Motor neuron (in vitro differentiated cells): ENCODE measurements at regions not wholly inside any gene's neighbourhood (a gene's known extent, or its start where the extent isn't known, plus 50 kb on each side); places are given as distances from the start of the nearest gene placed in this dataset.
"Not testable (repeated sequence)": the region's sequence is repeated elsewhere in the genome, so short reads cannot be mapped to it uniquely, and the experiment has no call there.

Experiments used
- ATAC-seq, 8 experiments: fragments of 200-7000 bp; cut with Tn5 transposase; replicated peaks in 6 of 8; 2 replicates each; pipeline ENCODE4 v1.8.0; 2021; ENCODE audit warnings: mild to moderate bottlenecking in 8 of 8, moderate library complexity in 8 of 8
- H3K27ac ChIP-seq, 2 donors: fragments of 250-450 bp; sonication (Bioruptor Pico); 2 replicates each; pipeline ENCODE4 v1.9.0; 2021; ENCODE audit warnings: antibody characterized with exemption in 2 of 2, mild to moderate bottlenecking in 2 of 2, moderate library complexity in 1 of 2
- H3K4me1 ChIP-seq, 2 donors: fragments of 250-450 bp; sonication (Bioruptor Pico); replicated peaks in 1 of 2; 2 replicates each; pipeline ENCODE4 v1.6.1; 2021; ENCODE audit warnings: antibody characterized with exemption in 2 of 2, mild to moderate bottlenecking in 2 of 2, moderate library complexity in 1 of 2
- H3K4me3 ChIP-seq, 5 donors: fragments of 250-450 bp; sonication (Bioruptor Pico); 2 replicates each; pipeline ENCODE4 v1.9.0; 2021; ENCODE audit warnings: antibody characterized with exemption in 5 of 5, mild to moderate bottlenecking in 5 of 5, moderate library complexity in 4 of 5
- WGBS, 10 experiments: fragments of 450-650 bp; shearing (Covaris generic); methylation state at CpG; one replicate each; pipeline ENCODE4 v1.0.0; 2022; 5-methylcytosine and 5-hydroxymethylcytosine counted together
- in situ Hi-C, 9 experiments: fragments of 400-800 bp; cut with MboI; loops; one replicate each; pipeline ENCODE4 v1.15.0; 2021; ENCODE audit warnings: low sequenced_read_pairs in 9 of 9, low pct_unique_long_range_greater_than_20kb in 2 of 9; ENCODE audit not compliant: unreplicated experiment in 9 of 9

GRCh38 chr7:9507290-9507689 is 1073.9 kb downstream of the NXPH1 start:
- in situ Hi-C loops = no loop called here
- peak in 5 of 8 experiments; percentile 67 to 98 (median 71) for ATAC-seq
- 0 to 60% (median 17%) methylated on average over 1 to 3 of the region's 3 CpGs; no CpG with 5 or more reads in 1 of the 10 experiments for WGBS, 10 experiments

DNA sequence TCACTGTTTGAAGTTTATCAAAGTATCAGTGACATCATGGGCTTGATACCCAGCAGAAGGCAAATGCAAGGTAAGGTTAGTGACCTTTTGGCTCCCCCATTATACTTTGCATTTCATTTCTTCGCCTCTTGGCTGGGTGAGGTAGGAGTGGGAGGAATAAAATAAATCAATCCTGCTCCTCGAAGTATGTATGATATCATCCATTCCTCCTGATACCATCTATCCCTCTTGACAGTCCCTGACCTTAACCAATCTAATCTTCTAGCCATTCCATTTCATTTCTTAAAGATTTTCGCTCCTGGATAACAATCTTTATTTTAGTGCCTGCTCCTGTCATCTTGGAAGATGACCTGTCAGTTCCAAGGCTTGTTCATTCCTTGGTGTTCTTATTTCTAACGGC is 1083.3 kb downstream of the NXPH1 start:
- WGBS, 10 experiments = 0 to 71% (median 40%) methylated on average over 2 to 4 of the region's 4 CpGs
- no peak overlapping the region for H3K4me3 ChIP-seq
- ATAC-seq = peak in 5 of 8 experiments; percentile 21 to 70 (median 40)
- in situ Hi-C loops = no loop called here
- H3K4me1 ChIP-seq = peaks cover 5 to 6% of the 10 kb centered on the region in 2 donors
- no peak overlapping the region for H3K27ac ChIP-seq

More at GRCh38 chr7:9507290-9507689, 1073.9 kb downstream of the NXPH1 start:
- H3K4me3 ChIP-seq = no peak overlapping the region
- peaks cover 0 to 5% of the 10 kb centered on the region in 2 donors for H3K4me1 ChIP-seq
- no peak overlapping the region for H3K27ac ChIP-seq

DNA sequence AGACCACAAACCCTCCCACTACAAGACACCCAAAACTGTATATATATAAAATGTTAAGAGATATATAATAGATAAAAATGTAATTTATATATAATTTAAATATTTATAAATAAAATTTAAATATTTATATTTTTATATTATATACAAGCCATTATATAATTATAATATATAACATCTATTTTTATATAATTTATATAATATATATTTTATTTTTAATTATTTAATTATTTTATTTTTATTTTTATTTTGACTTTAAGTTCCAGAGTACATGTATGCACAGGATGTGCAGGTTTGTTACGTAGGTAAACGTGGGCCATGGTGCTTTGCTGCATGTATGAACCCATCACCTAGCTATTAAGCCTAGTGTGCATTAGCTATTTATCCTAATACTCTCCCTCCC is 1090.2 kb downstream of the NXPH1 start:
- no peak for ATAC-seq
- Histone ChIP-seq H3K27ac (no peak overlapping the region), H3K4me3 (no peak overlapping the region), H3K4me1 (no peaks in the 10 kb centered on the region)
- 2 to 94% (median 68%) methylated on average over 1 to 2 of the region's 2 CpGs; no CpG with 5 or more reads in 5 of the 10 experiments for WGBS, 10 experiments
- in situ Hi-C loops = no loop called here

DNA sequence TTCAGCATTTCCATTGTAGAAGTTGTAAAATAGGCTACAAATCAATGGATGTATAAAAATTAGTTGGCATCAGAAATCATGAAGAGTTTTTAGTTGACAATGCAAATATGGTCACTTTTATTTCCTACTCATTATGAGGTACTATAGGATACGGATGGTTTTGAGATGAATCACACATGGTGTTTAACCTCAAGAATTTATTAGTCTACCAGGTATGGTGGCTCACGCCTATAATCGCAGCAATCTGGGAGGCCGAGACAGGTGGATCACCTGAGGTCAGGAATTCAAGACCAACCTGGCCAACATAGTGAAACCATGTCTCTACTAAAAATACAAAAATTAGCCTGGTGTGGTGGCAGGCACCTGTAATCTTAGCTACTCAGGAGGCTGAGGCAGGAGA is 1119.0 kb downstream of the NXPH1 start:
- in situ Hi-C loops, H3K4me3 ChIP-seq, H3K4me1 ChIP-seq, H3K27ac ChIP-seq, ATAC-seq: not testable (repeated sequence)
- WGBS, 10 experiments = 0 to 100% (median 67%) methylated on average over 1 to 4 of the region's 4 CpGs; no CpG with 5 or more reads in 2 of the 10 experiments

DNA sequence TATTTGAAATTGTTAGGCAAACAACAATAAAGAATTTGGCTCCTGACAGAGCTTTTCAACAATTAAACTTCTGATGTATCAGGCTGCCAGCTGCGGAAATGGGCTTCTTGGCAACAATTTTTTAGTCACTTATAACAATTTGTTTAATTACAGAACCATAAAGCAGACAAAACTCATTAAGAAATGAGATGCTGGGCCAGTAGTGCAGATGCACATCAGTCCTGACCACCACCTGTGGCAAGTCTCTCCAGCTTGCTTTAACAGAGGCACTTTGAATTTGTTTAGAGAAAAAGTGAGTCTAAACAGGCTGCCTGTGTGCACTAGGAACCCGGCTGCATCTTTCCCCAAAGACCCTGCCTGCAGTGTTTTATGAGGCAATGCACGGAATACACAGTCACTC is 1124.4 kb downstream of the NXPH1 start:
- in situ Hi-C loops = no loop called here
- WGBS, 10 experiments = 0 to 83% (median 38%) methylated on average over 1 to 3 of the region's 3 CpGs
- no peaks in the 10 kb centered on the region for H3K4me1 ChIP-seq
- ATAC-seq = no peak
- H3K27ac ChIP-seq = no peak overlapping the region
- no peak overlapping the region for H3K4me3 ChIP-seq

GRCh38 chr7:9575716-9576115 is 1142.3 kb downstream of the NXPH1 start:
- Histone ChIP-seq H3K27ac (no peak overlapping the region), H3K4me3 (no peak overlapping the region), H3K4me1 (peaks cover 5 to 7% of the 10 kb centered on the region in 2 donors)
- WGBS, 10 experiments = 0 to 100% (median 86%) methylated on average over 1 of the region's 1 CpG; no CpG with 5 or more reads in 1 of the 10 experiments
- no peak for ATAC-seq
- in situ Hi-C loops = no loop called here

- 0 to 67% (median 36%) methylated on average over 1 to 2 of the region's 2 CpGs; no CpG with 5 or more reads in 1 of the 10 experiments for WGBS, 10 experiments
- in situ Hi-C loops = no loop called here
- Histone ChIP-seq H3K27ac (no peak overlapping the region), H3K4me1 (peaks cover 5 to 10% of the 10 kb centered on the region in 2 donors), H3K4me3 (no peak overlapping the region)
- ATAC-seq = peak in 3 of 8 experiments; percentile 26 to 66 (median 40)
These were observed 1149.4 kb downstream of the NXPH1 start for GRCh38 chr7:9582824-9583223.

DNA sequence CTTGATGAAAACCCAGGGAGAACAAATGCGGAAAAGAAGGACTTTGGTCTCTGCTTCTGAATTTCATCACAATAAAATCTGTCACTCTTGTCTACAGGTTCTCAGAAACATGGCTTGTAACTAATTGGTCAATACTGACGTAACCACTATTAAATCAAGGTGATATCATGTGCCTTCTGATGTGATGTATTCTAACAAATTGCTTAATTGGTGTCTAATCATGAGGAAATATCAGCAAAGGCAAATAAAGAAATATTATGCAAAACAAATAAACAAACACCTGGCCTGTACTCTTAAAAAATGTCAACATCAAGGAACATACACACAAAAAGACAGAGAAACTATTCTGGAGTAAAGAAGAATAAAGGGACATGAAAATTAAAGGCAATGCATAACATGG is 1165.0 kb downstream of the NXPH1 start:
- Histone ChIP-seq H3K4me3 (no peak overlapping the region), H3K4me1 (no peaks in the 10 kb centered on the region), H3K27ac (no peak overlapping the region)
- in situ Hi-C loops = no loop called here
- no peak for ATAC-seq
- 0 to 100% (median 83%) methylated on average over 1 to 2 of the region's 2 CpGs; no CpG with 5 or more reads in 3 of the 10 experiments for WGBS, 10 experiments

- ATAC-seq = no peak
- Histone ChIP-seq H3K4me1 (no peaks in the 10 kb centered on the region), H3K4me3 (no peak overlapping the region), H3K27ac (no peak overlapping the region)
- in situ Hi-C loops = no loop called here
- WGBS, 10 experiments = 20 to 95% (median 62%) methylated on average over 1 to 2 of the region's 2 CpGs; no CpG with 5 or more reads in 2 of the 10 experiments
These were observed 1167.6 kb downstream of the NXPH1 start for GRCh38 chr7:9600974-9601373.

GRCh38 chr7:9603291-9603690 is 1169.9 kb downstream of the NXPH1 start:
- H3K4me1 ChIP-seq = no peaks in the 10 kb centered on the region
- no peak overlapping the region for H3K27ac ChIP-seq
- in situ Hi-C loops = no loop called here
- H3K4me3 ChIP-seq = no peak overlapping the region
- ATAC-seq = no peak

DNA sequence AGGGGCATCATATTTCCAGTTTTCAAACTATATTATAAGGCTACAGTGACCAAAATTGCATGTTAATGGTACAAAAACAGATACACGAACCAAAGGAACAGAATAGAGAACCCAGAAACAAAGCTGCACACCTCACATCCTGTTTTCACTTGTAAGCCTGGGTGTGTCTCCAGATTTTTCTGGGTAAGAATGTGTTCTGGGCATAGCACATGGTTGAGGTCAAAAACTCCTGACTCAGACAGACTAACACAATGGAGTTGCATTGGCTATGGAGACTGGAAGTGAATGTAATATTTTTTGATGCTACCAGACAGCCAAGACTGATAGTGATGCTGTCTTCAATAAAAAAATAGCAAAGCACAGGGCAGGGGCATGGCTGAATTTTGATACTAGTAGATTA is 1175.2 kb downstream of the NXPH1 start:
- in situ Hi-C loops = no loop called here
- 0 to 86% (median 20%) methylated on average over 1 of the region's 1 CpG; no CpG with 5 or more reads in 5 of the 10 experiments for WGBS, 10 experiments
- no peaks in the 10 kb centered on the region for H3K4me1 ChIP-seq
- no peak overlapping the region for H3K27ac ChIP-seq
- ATAC-seq = no peak
- H3K4me3 ChIP-seq = no peak overlapping the region

GRCh38 chr7:9620899-9621298 is 1187.5 kb downstream of the NXPH1 start:
- H3K4me1 ChIP-seq, ATAC-seq, in situ Hi-C loops, H3K27ac ChIP-seq, H3K4me3 ChIP-seq: not testable (repeated sequence)
- WGBS, 10 experiments = 59 to 80% methylated on average over 3 to 4 of the region's 6 CpGs; no CpG with 5 or more reads in 8 of the 10 experiments

DNA sequence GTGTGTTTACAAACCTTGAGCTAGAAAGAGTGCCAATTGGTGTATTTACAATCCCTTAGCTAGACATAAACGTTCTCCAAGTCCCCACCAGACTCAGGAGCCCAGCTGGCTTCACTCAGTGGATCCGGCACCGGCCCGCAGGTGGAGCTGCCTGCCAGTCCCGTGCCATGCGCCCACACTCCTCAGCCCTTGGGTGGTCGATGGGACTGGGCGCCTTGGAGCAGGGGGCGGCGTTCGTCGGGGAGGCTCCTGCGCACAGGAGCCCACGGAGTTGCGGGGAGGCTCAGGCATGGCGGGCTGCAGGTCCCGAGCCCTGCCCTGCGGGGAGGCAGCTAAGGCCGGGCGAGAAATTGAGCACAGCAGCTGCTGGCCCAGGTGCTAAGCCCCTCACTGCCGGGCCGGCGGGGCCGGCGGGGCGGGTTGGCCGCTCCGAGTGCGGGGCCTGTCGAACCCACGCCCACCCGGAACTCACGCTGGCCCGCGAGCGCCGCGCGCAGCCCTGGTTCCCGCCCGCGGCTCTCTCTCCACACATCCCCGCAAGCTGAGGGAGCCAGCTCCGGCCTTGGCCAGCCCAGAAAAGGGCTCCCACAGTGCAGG is 1188.0 kb downstream of the NXPH1 start:
- in situ Hi-C loops, H3K4me3 ChIP-seq, H3K27ac ChIP-seq, H3K4me1 ChIP-seq: not testable (repeated sequence)
- WGBS, 10 experiments = 60 to 98% (median 80%) methylated on average over 1 to 11 of the region's 44 CpGs; no CpG with 5 or more reads in 7 of the 10 experiments
- ATAC-seq = peak in 1 of 8 experiments; percentile 79

GRCh38 chr7:9621927-9622326 is 1188.5 kb downstream of the NXPH1 start:
- Histone ChIP-seq H3K4me1 (no peaks in the 10 kb centered on the region), H3K4me3 (no peak overlapping the region), H3K27ac (no peak overlapping the region)
- ATAC-seq = peak in 1 of 8 experiments; percentile 61
- in situ Hi-C loops = no loop called here
- WGBS, 10 experiments = 0% methylated on average over 1 of the region's 9 CpGs; no CpG with 5 or more reads in 9 of the 10 experiments
